OCI-LY7 (cell line): ENCODE measurements at regions not wholly inside any gene's neighbourhood (a gene's known extent, or its start where the extent isn't known, plus 50 kb on each side); places are given as distances from the start of the nearest gene placed in this dataset.

Source experiments
- CTCF ChIP-seq: fragments of 200-600 bp; sonication (generic); conservative IDR thresholded peaks from 2 replicates; pipeline ENCODE4 v1.5.1; 2014; ENCODE audit warnings: mild to moderate bottlenecking, antibody characterized with exemption, low read length, moderate library complexity, mixed read lengths
- EZH2phosphoT487 ChIP-seq: fragments of 200-600 bp; sonication (generic); IDR thresholded peaks from 2 replicates; pipeline ENCODE4 v1.6.1; 2018; ENCODE audit warnings: low read depth, borderline replicate concordance, mild to moderate bottlenecking, mixed run types, antibody characterized with exemption, low read length, moderate library complexity, mixed read lengths

GRCh38 chr6:118743746-118744145, 92.4 kb upstream of the CEP85L start:
- TF ChIP-seq CTCF (no peak), EZH2phosphoT487 (no peak)
